Ovary (tissue), 3 donors: ENCODE measurements at regions not wholly inside any gene's neighbourhood (a gene's known extent, or its start where the extent isn't known, plus 50 kb on each side); places are given as distances from the start of the nearest gene placed in this dataset.

Experiments used
- CTCF ChIP-seq, 3 donors: fragments of 450-650 bp in 2 of 3; fragments of 200-600 bp in 1 of 3; IDR thresholded peaks; one replicate each; pipeline versions ENCODE4 v1.5.1 to v1.8.0; 2016 to 2022; ENCODE audit warnings: antibody characterized with exemption in 3 of 3, mild to moderate bottlenecking in 1 of 3
- POLR2A ChIP-seq: fragments of 450-650 bp; IDR thresholded peaks from one replicate; pipeline ENCODE4 v1.6.1; 2017; ENCODE audit warnings: antibody characterized with exemption, mild to moderate bottlenecking, moderate library complexity
- donor health status: DM: no; HTN: no; CAD: no.

- TF ChIP-seq CTCF (IDR thresholded peaks at IDR 0.05): no peak
- no peak for TF ChIP-seq POLR2A
Measured at GRCh38 chrX:127207326-127207725, 387.8 kb downstream of the PRR32 start.
